AG20443 (cell line): ENCODE measurements at regions not wholly inside any gene's neighbourhood (a gene's known extent, or its start where the extent isn't known, plus 50 kb on each side); places are given as distances from the start of the nearest gene placed in this dataset.
A peak's percentile ranks its signal among the peaks of the same experiment; 100 is the strongest.

ENCODE experiments used
- DNase-seq: peaks from one replicate; pipeline ENCODE4 v3.0.0; 2012; ENCODE audit warnings: low spot score, mixed read lengths

- no peak for DNase-seq
Observed at GRCh38 chr3:72698154-72698917, 149.9 kb downstream of the SHQ1 start.

GRCh38 chr3:72697717-72698116 is 150.5 kb downstream of the SHQ1 start:
- no peak for DNase-seq

DNA sequence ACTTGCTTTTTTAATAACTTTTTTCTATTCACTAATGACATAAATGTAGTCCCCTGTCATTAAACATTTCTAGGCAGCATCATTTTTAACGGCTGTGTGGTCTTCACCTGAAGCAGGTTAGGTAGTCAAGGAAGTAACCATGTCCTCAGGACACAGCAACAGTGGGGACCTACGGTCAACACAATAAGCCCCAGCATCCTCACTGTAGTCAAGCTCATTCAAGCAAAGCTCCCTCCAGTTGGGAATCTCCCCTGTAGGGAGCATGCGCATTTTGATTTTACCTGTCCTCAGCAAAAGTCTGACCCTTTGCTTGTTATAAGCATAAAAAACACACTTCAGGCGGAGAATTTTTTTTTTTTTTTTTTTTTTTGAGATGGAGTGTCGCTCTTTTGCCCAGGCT is 151.4 kb downstream of the SHQ1 start:
- no peak for DNase-seq

DNA sequence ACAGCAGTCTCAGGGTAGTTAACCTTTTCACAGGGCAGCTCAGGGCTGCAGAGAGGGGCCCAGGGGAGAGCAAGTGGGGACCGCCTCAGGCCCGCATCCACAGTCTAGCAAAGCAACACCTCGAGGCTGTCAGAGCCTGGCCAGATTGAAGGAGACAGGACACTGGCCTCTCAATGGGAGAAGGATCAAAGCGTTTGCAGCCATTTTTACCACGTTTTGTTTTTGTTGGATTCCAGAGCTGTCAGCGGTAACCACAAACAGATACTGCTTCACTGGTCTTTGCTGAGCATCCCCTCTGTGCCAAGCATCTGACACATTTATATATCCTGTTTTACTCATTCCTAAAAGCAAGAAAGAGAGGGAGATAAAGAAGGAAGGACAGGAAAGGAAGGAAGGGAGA is 153.8 kb downstream of the SHQ1 start:
- peak; percentile 40 for DNase-seq

DNA sequence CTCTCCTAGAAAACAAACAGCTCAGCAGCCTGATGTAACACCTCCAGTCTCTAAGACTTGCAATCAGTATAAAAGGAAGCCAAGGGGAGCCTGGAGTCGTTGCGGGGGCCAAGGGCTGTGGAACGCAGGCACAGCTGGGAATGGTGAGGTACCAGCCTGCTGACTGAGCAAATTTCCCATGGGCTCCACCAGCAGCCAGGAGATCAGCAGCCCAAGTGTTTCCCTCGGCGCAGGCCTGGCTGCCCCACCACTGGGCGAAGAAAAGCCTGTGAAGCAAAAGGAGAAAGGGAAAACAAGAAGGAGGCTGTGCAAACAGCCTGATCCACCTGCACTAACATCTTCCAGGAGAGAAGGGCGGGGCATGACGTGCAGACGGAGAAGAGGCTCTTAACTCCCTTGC is 155.3 kb downstream of the SHQ1 start:
- no peak for DNase-seq

DNA sequence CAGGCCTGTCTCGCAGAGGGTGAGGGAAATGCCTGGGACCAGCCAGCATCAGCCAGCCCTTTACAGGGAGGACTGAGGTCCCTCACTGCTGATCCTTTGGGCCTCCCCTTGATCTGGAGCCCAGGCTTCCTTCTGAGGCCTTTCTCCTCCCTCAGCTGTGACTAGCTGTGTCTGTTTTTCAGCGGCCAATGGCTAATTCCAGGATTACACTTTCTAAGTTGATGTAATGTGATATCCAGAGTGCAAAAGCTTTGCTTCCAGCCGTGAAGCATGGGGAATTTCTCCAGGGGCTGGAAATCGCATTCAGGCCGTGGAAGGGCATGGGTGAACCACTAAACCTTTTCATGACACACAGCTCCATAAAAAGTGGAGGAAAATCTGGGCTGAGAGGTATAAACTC is 157.6 kb downstream of the SHQ1 start:
- no peak for DNase-seq

DNA sequence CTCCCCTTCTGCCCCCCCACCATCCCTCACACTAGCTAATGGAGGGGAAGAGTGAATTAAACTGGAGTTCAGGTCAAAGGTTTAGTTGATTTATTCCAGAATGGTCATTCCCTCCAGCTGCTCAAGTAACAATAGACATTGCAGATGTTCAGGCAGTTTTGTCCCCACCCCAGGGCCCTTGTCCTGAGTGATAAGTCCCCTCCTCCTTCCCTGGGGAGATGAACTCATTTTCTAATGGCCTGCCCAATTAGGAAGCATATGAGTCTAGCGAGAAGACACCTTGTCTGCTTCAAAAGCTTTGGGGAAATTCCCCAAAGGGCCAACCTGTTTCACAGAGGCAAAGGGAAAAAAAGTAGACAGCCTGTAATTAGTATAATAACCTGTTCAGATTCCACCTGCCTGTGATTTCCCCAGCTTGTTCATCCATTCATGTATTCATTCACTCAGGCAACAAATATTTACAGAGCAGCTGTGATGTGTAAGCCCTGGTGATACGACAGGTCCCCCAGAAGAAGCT is 165.3 kb downstream of the SHQ1 start:
- no peak for DNase-seq

DNA sequence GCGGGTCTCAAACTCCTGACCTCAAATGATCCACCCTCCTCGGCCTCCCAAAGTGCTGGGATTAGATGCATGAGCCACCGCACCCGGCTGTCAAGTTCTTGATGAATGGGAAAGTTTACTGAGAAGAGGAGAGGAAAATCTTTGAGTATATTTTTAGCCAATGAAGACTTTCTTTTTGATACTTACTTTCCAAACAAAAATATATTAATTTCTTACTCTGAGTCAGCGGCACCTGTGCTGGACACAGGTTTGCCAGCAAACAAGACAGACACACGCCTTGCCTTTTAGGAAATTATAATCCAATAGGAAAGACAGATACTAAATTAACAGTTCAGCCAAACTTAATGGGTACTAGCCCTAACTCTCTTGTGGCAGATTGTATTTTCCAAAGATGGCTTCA is 166.6 kb downstream of the SHQ1 start:
- DNase-seq: no peak

GRCh38 chr3:72680766-72681165 is 167.5 kb downstream of the SHQ1 start:
- no peak for DNase-seq

- peak; percentile 71 for DNase-seq
Observed at GRCh38 chr3:72679540-72680198, 168.6 kb downstream of the SHQ1 start.

GRCh38 chr3:72678867-72679266 is 169.4 kb downstream of the SHQ1 start:
- DNase-seq: no peak

DNA sequence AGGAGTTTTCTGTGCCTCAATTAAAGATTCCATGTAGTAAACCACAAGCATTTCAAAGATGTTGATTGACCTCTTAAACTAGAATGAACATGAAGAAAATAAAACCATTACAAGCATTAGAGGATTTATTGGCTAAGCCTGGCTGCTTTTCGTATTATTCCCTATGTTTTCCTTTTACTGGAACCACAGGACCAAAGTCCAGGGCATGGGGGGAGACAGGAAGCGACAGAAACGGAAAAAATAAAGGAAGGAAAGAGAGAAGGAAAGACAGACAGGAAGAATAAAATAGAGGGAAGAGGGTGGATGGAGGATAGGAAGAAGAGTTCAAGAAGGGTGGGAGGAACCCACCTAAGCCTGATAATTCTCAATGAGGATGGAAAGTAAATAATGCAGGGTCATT is 169.9 kb downstream of the SHQ1 start:
- DNase-seq: no peak

- no peak for DNase-seq
Observed at GRCh38 chr3:72675243-72675642, 173.0 kb downstream of the SHQ1 start.

DNA sequence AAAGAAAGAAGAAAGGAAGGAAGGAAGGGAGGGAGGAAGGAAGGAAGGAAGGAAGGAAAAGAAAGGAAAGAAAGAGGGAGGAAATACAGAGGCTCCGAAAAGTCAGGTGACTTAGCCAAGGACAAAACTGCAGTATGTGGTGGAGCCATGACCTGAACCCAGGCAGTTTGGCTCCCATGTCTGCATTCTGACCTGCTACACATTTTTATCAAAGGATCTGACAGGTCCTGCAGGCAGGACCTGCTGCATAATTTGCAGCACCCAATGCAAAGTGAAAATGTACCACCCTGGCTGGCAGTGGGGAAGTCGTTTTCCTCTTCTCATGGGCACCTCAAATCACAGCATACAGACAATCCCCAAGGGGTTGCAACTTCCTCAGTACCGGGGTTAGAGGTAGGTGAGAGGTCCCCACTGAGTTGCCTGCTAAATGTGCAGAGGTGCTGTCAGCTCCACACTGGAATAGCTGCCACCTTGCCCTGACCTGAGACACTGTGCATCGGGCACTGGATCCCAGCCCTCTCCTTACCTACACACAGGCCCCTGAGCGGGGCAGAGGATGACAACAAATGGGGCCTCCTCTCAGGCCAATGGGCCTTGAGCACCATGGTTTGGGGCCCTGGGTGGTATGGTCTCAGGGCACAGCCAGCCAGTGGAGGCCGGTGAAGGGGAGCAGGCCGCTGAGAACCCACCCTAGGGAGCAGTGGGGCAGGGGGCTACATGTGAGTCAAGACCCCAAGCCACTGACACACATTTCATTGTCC is 175.1 kb downstream of the SHQ1 start:
- no peak for DNase-seq

GRCh38 chr3:72669224-72669623 is 179.0 kb downstream of the SHQ1 start:
- DNase-seq: no peak

DNA sequence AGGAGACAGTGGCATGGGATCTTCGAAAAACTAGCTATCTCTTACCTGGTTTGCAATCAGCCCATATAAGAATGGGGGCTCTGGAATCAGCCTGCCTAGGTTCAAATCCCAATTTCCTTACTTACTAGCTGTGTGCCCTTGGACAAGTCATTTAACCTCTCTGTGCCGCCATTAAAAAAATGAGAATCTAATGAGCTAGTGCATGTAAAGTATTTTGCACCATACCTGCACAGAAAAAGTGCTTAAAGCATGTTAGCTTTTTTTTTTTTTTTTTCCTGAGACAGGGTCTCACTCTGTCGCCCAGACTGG is 181.8 kb downstream of the SHQ1 start:
- no peak for DNase-seq

DNA sequence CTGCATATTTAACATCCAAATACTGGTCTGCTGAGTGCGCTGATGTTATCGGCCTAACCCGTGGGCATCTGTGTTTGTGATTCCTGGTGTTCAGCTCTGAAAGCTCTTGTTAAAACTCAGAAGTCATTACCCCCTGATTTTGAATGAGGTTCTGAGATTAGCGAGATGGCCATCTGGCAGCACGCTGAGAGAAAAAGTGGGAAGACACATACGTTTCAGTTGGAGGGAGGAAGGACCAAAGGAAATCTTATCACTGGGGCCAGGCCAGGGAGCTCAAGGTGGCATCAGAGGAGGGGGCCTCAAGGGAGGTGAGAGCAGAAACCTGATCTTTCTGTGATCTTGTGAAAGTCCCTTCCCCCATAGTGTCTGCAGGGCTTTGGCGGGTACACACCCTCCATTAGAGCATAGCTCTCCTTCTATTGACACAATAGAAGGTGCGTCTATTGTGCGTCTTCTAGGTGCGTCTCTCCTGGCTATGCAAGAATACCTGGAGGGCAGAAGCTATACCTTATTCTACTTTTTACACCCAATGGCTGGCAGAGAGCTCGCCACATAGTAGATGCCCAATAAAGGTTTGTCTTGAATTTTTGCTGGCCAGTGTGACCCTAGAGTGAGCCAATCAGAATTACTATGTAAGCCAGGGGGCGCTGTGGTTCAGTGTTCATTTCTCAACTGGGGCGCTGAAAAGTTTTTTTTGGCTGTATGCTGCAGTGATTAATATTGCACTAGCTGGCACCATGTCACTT is 182.4 kb downstream of the SHQ1 start:
- no peak for DNase-seq

DNA sequence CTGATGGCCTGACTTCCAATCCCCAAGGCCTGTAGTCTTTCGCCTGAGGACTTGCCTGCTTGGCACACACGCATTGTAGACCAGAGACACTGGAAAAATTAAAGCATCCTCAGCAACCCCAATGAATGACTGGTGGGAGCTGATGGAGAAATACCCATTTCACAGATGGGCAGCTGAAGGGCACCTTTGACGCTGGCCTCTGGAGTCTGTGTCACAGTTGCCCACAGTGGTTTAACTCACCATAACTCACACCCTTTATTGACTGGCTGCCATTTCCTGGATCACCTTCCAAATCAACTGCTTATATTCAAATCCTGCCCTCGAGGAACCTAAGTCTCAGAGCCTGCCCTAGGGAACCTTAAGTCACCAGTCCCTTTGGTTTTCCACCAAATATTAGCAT is 183.1 kb downstream of the SHQ1 start:
- no peak for DNase-seq

DNA sequence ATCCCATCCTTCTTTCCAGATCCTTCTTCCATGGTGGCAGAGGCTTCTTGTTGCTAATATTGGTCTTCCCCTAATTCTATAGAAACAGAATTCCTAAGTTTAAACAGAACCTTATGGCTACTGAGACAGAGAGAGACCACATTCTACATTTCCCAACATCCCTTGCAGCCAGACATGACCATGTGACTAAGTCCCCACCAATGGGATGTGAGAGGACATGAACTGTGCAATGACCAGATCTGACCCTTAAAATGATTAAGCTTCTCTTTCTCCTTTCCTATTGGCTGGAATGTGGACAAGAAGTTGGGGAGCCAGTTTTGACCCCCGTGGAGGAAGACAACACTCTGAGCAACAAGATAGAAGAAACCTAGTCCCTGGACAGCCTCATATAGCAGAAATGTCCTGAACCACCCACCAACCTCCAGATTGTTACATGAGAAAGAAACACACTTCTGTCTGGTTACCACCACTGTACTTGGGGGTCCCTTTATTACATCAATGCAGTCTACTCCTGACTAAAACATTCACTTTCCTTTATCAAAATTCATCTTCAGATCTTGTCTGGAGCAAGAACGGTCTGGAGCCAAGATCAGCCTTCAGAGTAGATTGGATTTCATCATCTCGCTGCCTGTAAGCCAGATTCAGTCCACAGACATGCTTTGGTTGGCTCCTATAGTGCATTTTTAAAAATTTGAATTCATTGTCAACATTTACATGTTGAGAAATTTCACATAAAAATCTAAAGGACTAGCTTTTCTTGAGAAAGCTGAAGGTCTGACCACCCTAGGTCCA is 183.9 kb downstream of the SHQ1 start:
- DNase-seq: peak; percentile 40

DNA sequence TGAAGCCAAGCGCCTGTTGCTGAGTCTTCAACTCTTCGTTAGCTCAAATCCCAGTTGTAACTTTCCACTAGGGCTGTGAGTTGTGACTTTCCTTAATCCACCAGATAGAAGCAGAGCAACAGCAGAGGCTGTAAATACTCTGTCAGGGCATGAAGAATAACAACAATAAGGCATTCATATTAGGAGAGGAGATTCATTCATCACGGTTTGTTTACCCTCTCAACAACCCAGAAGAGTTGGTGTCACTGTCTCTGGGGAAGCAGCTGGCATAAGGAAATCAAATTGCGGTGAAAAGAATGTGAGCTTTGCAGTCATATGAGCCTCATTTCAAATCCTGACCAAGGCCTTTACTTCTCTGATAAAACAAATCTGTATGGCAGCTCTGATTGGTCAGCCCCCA is 184.8 kb downstream of the SHQ1 start:
- DNase-seq: peak; percentile 40

- DNase-seq: peak; percentile 90
Observed at GRCh38 chr3:72661115-72661457, 187.2 kb downstream of the SHQ1 start.
